H1 (cell line): ENCODE measurements at regions not wholly inside any gene's neighbourhood (a gene's known extent, or its start where the extent isn't known, plus 50 kb on each side); places are given as distances from the start of the nearest gene placed in this dataset.

ENCODE experiments used
- CEBPB ChIP-seq: IDR thresholded peaks from 2 replicates; pipeline ENCODE4 v1.6.1; 2012; ENCODE audit warnings: low read depth, low read length
- CTCF ChIP-seq, 3 experiments: IDR thresholded peaks; 1 replicate in 2 of 3; 2 replicates in 1 of 3; pipeline versions ENCODE4 v1.5.1 to v1.6.1; 2011; ENCODE audit warnings: low read length in 3 of 3, mild to moderate bottlenecking in 3 of 3, inconsistent platforms in 2 of 3, low read depth in 1 of 3, moderate library complexity in 1 of 3; ENCODE audit not compliant: insufficient read depth in 1 of 3; ENCODE audit errors: control extremely low read depth in 1 of 3
- MAFK ChIP-seq: IDR thresholded peaks from 2 replicates; pipeline ENCODE4 v1.6.1; 2012; ENCODE audit warnings: low read depth, mild to moderate bottlenecking, improper control_type of control experiment, low read length
- POLR2A ChIP-seq, 2 experiments: IDR thresholded peaks; 1 replicate in 1 of 2; 2 replicates in 1 of 2; pipeline ENCODE4 v1.6.1; 2011; ENCODE audit warnings: low read depth in 2 of 2, low read length in 2 of 2, mild to moderate bottlenecking in 2 of 2; ENCODE audit errors: control extremely low read depth in 1 of 2
- RFX5 ChIP-seq: IDR thresholded peaks from 2 replicates; pipeline ENCODE4 v1.6.1; 2011; ENCODE audit warnings: low read depth, low read length, improper control_type of control experiment, borderline replicate concordance
- SP1 ChIP-seq: IDR thresholded peaks from 2 replicates; pipeline ENCODE4 v1.6.1; 2011; ENCODE audit warnings: low read depth, low read length

GRCh38 chr10:29055101-29055500 lies 233.8 kb upstream of the LYZL1 start:
- TF ChIP-seq CEBPB (no peak), SP1 (no peak), POLR2A (IDR thresholded peaks at IDR 0.05; ENCODE audit: control extremely low read depth in 1 of 2, low read depth in 2 of 2, low read length in 2 of 2) (no peak), MAFK (no peak), RFX5 (no peak), CTCF (IDR thresholded peaks at IDR 0.05; ENCODE audit: control extremely low read depth in 1 of 3, insufficient read depth in 1 of 3, low read depth in 1 of 3, low read length in 3 of 3) (no peak)
